HTR-8/SVneo (cell line): ENCODE measurements at regions not wholly inside any gene's neighbourhood (a gene's known extent, or its start where the extent isn't known, plus 50 kb on each side); places are given as distances from the start of the nearest gene placed in this dataset.

Experiments
- DNase-seq: peaks from one replicate; pipeline ENCODE4 v3.0.0; 2011; ENCODE audit warnings: low spot score, mixed read lengths; ENCODE audit not compliant: insufficient read length
- FAIRE-seq: peaks from 2 replicates; lab custom pipeline; 2011; peaks lifted over from hg19 to GRCh38; lab: Jason Lieb, UNC

DNA sequence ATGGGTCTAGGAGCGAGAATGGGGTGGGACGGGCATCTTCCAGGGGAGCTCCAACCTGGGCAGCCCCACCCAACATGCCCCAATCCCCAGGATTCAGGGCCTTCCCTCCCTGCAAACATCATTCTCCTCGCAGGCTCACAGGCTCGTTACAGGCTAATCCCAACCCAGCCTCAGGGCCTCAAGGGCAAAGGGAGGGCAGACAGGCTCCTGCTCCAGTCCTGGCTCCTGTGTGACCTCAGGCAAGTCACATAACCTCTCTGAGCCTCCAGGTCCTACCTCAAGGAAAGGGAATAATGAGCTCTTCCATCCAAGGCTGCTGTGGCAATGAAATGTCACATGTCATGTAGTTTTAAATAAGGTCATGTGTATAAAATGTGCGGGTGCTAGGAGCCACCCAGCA lies 186.5 kb upstream of the TNRC6C start:
- FAIRE-seq (no peak), DNase-seq (no peak)

DNA sequence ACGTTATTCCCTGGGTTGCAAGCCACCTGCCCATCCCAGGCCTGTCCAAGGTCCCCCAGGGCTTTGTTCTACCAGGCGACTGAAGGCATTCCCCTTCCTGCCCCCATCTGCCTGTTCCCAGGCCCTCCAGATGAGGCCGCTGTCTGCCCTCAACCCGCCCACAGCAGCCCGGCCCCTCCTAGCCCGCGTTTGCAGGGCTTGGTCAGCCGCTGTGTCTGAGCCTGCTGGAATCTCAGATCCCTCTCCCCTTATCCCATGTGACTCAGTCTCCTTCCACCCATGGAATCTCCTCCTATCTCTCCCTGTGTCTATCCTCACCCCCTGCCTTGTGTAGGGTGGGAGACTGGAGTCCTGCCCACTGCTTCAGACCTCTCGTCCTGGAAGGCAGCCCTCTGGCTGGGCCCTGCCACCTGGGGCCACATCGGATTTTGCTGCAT lies 186.0 kb upstream of the TNRC6C start:
- FAIRE-seq: peak; percentile 85

DNA sequence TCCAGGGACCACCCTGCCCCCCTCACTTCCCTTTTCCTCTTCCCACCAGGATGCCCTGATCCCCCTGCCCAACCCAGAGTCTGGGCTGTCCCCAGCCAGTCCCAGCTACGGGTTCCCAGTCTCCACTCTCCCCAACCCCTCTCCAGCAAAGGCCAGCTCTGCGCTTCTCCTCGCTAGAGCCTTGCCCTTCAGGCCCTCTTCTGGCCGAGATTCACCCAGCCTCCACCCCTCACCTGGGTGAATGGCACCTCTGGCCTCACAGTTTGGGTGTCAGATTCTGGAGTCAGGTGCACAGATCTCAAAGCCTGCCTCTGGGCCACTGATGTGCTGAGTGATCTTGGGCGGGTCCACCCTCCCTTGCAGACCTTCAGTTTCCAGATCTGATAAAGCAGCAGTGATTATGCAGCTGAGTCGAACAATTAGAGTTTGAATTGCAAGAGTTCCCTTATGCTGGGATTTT lies 185.6 kb upstream of the TNRC6C start:
- DNase-seq: no peak

More for the DNA sequence above, 186.0 kb upstream of the TNRC6C start:
- peak; percentile 75 for DNase-seq

DNA sequence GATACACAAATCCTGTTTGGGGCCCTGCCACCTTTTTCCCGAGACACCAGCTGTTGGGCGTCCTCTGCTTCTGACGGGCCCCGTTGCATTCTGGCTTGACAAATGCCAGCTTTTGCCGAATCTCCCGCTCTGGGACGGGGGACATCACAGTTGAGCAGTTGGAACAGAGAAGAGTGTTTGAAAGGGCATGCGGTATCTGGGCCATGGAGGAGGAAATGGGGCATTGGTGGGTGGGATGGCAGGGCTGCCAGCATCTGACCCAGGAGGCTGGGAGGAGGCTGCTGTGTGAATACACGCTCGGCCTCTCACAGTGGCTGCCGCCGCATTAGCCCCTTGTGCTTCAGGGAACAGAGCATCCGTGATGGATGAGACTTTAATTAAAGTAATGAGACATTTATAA lies 184.3 kb upstream of the TNRC6C start:
- DNase-seq (no peak), FAIRE-seq (no peak)

More for the DNA sequence above, 185.6 kb upstream of the TNRC6C start:
- FAIRE-seq: no peak

DNA sequence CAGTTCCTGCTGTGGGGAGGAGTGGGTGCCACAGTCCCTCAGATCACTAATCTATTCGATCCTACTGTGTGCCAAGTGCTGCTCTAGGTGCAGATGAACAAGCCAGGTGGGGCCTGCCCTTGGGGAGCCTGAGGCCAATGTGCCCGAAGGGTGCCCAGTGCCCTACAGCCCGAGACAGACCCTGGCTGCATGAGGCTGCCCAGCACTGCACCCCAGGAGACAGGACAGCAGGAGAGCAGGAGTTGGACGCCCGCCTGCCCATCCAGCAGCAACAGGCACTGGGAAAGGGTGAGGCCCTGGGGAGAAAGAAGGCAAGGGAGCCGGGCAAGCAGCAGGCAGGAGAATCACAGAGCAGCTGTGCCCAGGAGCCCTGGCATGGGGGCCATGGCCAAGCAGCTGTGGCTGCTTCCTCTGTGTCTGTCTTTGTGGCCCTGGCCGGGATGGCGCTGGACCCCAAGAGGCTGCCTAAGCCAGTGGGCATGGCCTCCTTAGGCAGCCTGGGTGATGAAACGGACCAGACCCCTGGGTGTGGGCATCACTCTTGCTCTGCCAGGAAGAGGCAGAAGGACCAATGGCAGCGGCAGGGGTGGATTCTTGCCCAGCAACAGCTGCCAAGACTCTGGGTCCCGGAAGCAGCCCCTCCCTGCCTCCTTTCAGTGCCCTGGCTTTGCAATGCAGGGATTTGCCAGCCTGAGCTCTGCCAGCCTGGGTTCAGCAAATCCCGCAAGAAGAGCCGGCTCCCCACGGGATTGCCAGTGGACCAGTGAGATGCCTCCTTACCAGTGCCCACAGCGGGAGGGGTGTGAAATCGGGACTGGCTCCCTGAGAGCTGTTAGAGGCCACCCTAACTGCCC lies 179.6 kb upstream of the TNRC6C start:
- no peak for DNase-seq
- no peak for FAIRE-seq

DNA sequence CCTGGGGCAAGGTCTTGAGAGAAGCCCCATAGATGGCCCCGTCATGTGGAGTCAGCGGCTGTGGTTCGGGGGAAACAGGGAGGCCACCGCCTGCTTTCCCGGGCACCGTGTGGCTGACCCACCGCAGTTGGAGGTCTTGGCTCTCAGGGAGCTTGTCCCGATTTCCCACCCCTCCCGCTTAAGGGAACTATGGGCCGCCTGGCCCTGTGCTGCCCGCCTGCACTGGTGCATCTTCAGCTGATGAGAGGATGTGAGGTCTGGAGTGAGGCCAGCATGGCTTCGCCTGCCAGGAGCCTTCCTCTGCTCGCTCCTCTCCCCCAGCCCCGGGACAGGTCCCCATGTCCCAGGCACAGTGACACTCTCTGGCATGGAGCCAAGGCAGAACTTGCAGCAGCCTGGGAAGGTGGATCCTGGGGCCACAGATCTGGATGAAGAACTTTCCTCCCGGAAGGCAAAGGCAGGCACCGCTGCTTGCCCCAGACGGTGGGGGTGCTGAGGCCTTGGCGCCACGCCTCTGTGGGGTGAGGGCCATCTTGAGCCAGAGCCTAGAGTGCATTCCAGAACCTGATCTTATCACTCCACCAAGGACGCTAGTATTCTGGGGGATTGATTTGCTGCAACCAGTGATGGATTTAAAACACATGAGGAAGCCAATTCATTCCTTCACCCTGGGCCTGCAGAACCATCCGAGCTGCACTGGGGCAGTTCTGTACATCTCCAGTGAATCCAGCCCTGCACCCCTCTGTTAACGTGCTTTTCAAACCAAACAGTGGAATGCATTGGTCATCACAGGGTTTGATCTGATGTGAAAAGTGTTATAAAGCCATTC lies 178.6 kb upstream of the TNRC6C start:
- DNase-seq: no peak
- peak; percentile 26 for FAIRE-seq

DNA sequence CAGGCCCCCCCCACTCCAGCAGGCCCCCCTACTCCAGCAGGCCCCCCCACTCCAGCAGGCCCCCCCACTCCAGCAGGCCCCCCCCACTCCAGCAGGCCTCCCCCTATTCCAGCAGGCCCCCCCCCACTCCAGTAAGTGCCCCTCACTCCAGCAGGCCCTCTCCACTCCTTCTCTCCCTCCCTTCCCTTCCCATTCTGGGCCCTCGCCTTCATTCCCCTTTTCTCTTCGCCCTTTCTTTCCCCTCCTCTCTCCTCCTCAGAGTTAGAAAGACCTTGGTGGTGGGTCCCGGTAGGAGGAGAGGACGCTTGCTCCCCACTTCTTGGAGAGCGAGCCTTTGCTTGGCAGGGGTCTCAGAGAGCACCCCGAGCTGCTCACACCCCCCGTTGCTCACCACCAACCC lies 177.0 kb upstream of the TNRC6C start:
- no peak for FAIRE-seq
- no peak for DNase-seq

DNA sequence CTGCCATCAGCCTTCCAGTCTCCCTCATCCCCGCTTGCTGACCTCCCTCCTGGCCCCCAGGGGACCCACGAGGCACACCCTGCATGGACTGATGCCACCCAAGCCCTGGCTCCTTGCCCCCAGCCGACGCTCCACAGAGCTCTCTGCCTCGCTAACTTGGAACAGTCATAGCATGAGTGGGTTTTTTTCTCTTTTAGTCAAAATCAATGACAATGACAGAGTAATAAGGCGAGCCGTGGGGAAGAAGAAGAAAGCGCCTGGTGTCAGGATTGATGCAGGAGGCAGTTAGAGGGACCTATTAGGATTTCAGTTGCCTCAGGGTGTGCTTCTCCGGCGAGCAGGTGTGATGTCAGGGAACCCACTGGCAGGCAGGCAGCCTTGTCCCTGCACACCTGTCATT lies 176.3 kb upstream of the TNRC6C start:
- DNase-seq: no peak
- FAIRE-seq: no peak

DNA sequence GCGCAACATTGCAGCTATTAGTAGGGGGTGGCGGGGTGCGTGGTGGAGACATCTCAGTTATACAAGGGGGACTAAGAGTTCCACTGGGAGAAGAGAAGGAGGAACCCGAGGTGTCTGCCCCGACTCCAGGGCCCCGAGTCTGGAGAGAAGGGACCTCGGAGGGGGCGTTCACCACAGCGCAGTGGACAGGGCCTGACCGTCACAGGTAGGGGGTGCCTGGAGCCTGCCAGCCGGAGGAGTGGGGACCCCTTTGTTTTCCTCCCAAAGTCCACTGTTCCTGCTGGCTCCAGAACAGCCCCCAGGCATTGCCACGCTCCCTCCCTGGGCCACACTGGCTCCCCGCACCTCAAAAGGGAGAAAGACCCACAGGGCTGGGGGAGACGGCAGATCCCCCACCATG lies 175.9 kb upstream of the TNRC6C start:
- FAIRE-seq (no peak), DNase-seq (no peak)

DNA sequence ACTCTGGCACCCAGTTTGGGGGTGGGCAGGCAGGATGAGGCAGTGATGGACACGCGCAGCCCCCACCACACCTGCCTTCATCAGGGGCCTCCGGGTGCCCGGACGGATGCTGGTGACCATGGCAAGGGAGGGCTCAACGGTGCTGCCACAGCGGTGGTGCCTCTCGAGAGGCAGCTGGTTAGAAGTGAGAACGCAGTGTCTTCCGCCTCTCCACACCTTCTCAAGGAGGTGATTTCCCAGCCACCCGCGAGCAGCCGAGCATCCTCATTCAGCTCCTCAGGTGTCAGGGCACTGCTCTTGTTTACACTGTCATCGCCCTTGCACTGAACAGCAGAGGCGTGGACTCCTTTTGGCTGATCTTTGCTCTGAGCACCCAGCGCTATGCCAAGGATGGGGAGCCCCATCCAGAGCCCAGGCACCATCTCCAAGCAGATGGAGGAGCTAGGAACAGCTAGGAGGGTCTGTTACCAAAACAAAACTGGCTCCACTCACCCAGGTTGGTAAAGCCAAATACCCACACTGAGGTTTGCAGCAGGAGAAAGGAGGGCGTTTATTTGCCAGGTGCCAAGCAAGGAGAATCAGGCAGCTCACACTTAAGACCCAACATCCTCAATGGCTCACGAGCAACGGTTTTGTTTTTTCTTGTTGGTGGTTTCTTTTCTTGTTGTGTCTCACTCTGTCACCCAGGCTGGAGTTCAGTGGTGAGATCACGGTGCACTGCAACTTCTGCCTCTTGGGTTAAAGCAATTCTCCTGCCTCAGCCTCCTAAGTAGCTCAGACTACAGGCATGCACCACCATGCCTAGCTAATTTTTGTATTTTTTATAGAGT lies 174.3 kb upstream of the TNRC6C start:
- no peak for FAIRE-seq
- DNase-seq: no peak

DNA sequence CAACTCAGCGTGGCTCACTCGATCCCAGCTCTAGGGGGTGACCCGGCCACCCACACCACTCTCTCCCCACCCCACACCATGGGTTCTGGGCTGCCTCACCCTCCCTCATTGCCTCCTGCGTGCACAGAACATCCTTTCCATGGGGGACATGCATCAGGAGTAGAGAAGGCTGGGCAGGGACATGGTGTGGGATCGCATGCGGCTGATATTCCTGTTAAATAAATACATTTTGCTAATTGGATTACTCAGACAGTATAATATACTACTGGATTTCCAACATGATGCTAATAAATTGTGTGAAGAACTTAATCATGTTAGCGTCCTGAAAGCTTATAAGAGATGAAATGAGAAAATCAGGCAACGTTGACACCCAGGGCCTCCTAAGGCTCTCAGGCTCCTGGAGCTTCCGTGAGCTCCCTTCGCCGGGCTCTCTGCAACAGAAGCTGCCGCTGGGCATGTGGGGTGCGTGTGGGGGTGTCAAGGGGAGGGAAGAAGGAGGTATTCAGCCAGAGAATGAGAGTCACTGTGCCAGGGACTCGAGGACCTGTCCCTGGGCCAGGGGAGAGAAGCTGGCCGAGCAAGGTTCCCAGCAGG lies 173.1 kb upstream of the TNRC6C start:
- DNase-seq (no peak), FAIRE-seq (no peak)

DNA sequence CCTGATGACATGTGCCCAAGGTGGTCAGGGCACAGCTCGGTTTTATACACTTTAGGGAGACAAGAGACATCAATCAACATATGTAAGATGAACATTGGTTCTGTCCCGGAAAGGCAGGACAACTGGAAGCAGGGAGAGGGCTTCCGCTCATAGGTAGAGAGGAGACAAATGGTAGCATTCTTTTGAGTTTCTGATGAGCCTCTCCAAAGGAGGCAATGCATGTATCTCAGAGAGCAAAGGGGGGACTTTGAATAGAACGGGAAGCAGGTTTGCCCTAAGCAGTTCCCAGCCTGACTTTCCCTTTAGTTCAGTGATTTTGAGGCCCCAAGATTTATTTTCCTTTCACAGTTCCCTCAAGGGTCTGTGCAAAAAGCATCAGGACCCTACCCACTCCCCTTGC lies 172.4 kb upstream of the TNRC6C start:
- no peak for DNase-seq
- FAIRE-seq: no peak

DNA sequence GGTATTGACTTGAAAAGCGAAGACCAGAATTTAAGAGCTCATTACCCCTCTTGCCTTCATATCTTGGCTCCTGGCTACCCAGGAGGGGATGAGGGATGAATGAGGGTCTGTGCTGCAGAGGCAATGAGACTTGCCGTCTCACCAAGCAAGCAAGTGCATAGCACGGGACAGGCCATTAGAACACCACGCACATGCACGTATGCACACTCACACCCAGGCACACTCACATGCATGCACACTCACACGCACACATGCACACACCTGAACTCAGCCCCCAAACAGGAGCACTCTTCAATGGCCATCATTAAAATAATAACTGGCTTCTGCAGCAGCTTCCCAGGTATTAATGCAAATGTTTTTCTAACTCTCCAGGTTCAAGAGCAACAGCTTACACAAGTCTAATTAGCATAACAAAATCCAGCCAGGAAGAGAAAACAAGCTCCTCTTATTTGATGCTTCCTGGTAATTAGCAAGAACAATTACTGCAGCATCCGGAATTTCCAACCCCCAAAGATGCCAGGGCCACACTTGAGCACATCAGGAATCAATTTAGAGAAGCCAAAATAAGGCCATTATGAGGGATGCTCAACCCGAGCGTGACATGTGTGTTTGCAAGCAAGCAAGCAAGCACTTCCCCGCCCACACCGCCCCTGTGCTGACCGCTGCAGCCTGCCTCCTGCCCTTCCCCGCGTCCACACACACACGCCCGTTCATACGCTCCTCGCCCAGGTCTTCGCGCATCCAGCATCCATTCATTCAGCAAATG lies 171.6 kb upstream of the TNRC6C start:
- no peak for DNase-seq
- FAIRE-seq: peak; percentile 46

DNA sequence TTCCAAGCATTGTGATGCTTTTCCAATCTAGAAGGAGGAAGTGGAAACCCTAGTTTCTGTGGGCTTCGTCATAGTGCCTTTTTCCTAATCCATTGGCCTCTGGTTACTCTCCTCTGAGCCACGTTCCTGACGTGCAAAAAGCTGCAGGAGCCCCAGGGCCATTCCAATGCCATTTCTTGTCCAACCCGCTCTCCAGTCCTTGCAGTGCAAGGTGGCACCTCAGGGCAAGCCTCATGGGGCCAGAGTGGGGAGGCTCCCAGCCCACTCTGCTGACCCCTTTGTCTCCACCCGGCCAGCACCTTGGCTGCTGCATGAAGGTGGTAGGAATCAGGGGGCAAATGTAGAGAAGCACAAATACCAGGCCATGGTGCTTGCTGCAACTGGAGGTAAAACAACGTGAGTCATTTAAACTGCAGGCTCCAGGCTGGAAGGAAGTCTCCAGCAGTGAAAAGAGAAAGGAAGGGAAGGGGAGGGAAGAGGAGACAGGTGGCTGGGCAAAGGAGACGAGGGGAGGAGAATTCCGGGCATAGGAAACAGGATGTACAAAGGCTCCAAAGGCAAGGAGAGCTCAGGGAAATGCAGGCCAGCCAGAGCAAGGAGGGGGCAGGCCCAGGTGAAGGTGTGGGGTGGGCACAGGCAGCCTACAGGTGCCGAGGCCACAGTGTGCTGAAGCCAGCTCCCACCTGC lies 168.2 kb upstream of the TNRC6C start:
- DNase-seq (no peak), FAIRE-seq (no peak)

DNA sequence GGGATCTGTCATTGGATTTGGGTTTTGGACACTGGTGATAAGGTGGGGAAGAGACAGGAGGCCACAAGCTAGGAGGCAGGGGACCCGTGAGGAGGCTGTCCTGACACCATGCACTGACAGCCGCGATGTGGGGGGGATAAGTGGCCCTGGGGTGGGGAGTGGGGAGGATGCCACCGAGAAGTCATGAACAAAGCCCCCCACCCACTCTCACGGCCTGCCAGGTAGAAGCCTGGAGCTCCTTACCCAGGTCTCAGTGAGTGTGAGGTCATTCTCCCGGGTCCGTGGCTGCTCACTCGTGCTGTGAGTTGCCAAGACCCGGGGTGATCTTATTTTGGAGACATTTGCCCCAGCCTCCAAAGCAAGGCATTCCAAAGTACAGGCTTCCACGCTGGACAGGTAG lies 165.9 kb upstream of the TNRC6C start:
- no peak for FAIRE-seq
- DNase-seq: no peak

DNA sequence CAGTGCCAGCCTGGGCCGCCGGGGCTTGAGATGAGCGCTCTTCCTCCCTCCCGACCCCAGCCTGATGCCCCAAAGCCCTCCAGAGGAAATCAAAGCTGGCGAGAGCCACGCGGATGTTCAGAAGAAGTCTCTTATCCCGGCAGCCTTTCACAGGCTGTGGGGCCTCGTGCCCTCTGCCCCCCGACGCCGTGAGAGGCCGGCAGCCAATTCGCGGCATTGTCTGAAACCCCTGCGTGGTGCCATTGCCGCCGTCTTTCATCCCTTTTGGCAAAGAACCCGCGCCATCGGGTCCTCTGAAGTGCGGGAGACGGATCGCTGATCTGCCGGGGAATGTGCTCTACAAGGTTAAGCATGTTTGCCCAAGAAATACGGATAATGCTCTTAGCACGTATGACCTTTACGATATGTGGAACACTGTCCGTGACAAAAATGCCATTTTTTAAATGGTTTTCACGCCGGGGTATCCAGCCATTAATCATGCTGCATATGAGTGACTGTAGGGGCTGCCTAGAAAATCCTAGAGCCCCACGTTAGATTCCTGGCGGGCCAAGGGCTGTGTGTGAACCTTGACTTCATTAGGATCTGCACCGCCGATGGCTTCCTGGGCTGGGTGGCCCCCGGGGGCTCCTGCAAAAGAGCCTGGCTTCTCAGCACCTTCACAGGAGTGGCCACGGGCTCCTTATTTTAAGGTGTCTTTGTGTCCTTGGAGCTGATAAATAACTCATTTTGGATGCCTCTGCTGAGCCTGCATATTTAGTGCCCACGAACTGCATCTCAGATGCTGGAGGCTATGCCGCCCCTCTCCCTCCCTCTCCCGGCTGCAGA lies 165.1 kb upstream of the TNRC6C start:
- FAIRE-seq (no peak), DNase-seq (no peak)

DNA sequence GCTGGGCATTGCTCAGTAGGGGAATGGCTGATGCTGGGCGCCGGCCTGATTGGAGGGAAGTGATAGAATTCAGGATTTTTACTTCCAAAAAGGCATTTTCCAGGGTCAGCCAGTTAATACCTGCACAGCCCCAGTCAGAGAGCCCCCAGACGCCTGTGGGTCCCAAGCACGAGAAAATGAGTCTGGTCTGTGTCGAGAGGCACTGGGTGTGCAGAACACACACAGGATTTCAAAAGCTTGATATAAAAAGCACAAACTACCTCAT lies 164.6 kb upstream of the TNRC6C start:
- no peak for FAIRE-seq

DNA sequence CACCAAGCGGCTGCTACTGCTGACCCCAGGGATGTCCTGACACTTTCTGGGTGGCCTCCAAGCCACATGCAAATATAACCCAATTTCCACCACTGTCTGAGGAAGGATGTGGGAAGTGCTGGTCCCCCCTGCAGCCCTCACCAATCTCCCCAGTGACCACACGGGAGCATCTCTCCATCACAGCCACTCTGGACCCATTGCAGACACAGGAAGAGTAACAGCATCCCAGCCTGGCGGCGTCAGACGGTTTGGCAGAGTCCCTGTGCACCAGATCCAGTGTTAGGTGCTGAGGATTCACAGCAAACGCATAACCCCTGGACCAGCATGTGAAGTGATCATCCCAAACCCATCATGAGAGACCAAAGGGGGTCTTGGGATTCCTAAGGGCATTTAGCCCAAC lies 163.7 kb upstream of the TNRC6C start:
- FAIRE-seq (peak; percentile 46), DNase-seq (no peak)

More for the DNA sequence above, 164.6 kb upstream of the TNRC6C start:
- DNase-seq: no peak
